Subcutaneous abdominal adipose tissue (tissue), 5 donors: ENCODE measurements at regions not wholly inside any gene's neighbourhood (a gene's known extent, or its start where the extent isn't known, plus 50 kb on each side); places are given as distances from the start of the nearest gene placed in this dataset.
A peak's percentile ranks its signal among the peaks of the same experiment; 100 is the strongest.
"Not testable (repeated sequence)": the region's sequence is repeated elsewhere in the genome, so short reads cannot be mapped to it uniquely, and the experiment has no call there.

Experiments used
- H3K27ac ChIP-seq: one replicate; pipeline ENCODE4 v1.7.0; 2013; ENCODE audit warnings: low read depth, mild to moderate bottlenecking, inconsistent platforms, low read length, moderate library complexity
- H3K27me3 ChIP-seq, 5 donors: one replicate each; pipeline ENCODE4 v1.7.0; 2013; ENCODE audit warnings: low read length in 5 of 5, inconsistent platforms in 1 of 5; ENCODE audit not compliant: control insufficient read depth in 5 of 5, insufficient read depth in 4 of 5
- H3K36me3 ChIP-seq, 5 donors: one replicate each; pipeline ENCODE4 v1.7.0; 2013; ENCODE audit warnings: low read length in 5 of 5; ENCODE audit not compliant: control insufficient read depth in 5 of 5, insufficient read depth in 5 of 5
- H3K4me1 ChIP-seq, 5 donors: one replicate each; pipeline ENCODE4 v1.7.0; 2013; ENCODE audit warnings: low read length in 5 of 5, mild to moderate bottlenecking in 3 of 5, moderate library complexity in 1 of 5; ENCODE audit not compliant: control insufficient read depth in 5 of 5, insufficient read depth in 5 of 5
- H3K4me3 ChIP-seq, 5 donors: one replicate each; pipeline ENCODE4 v1.7.0; 2013; ENCODE audit warnings: low read length in 5 of 5, low read depth in 1 of 5
- H3K9ac ChIP-seq, 5 donors: one replicate each; pipeline ENCODE4 v1.7.0; 2013; ENCODE audit warnings: low read length in 5 of 5, mild to moderate bottlenecking in 4 of 5, moderate library complexity in 3 of 5
- H3K9me3 ChIP-seq, 5 donors: one replicate each; pipeline ENCODE4 v1.7.0; 2013; ENCODE audit warnings: low read length in 5 of 5; ENCODE audit not compliant: control insufficient read depth in 5 of 5
- donor health status: healthy.
- donor health status: healthy.
- donor health status: healthy.
- donor health status: healthy.
- donor health status: healthy.

GRCh38 chr9:6106711-6107339 is 91.4 kb upstream of the RANBP6 start:
- Histone ChIP-seq H3K27ac (no peak overlapping the region), H3K36me3 (no peaks in the 10 kb centered on the region), H3K9ac (peak overlapping the region in 2 of 5 donors; percentile 42 to 56), H3K4me1 (peaks cover 0 to 6% (median 3%) of the 10 kb centered on the region in 5 donors), H3K27me3 (no peaks in the 10 kb centered on the region), H3K9me3 (no peaks in the 10 kb centered on the region), H3K4me3 (no peak overlapping the region)

- no peaks in the 10 kb centered on the region for H3K36me3 ChIP-seq
- H3K4me3 ChIP-seq = no peak overlapping the region
- H3K27me3 ChIP-seq = no peaks in the 10 kb centered on the region
- no peak overlapping the region for H3K9ac ChIP-seq
- no peaks in the 10 kb centered on the region for H3K9me3 ChIP-seq
- H3K4me1 ChIP-seq = peaks cover 0 to 6% (median 3%) of the 10 kb centered on the region in 5 donors
- H3K27ac ChIP-seq = no peak overlapping the region
Measured at GRCh38 chr9:6105738-6106137, 90.3 kb upstream of the RANBP6 start.

- H3K9ac ChIP-seq, H3K27me3 ChIP-seq, H3K4me1 ChIP-seq, H3K27ac ChIP-seq, H3K9me3 ChIP-seq, H3K4me3 ChIP-seq, H3K36me3 ChIP-seq: not testable (repeated sequence)
Measured at GRCh38 chr9:6104406-6104805, 89.0 kb upstream of the RANBP6 start.

GRCh38 chr9:6103911-6104310 is 88.5 kb upstream of the RANBP6 start:
- H3K27ac ChIP-seq, H3K9me3 ChIP-seq, H3K9ac ChIP-seq: not testable (repeated sequence)

GRCh38 chr9:6102336-6102987 is 87.0 kb upstream of the RANBP6 start:
- H3K4me3 ChIP-seq, H3K27me3 ChIP-seq, H3K9me3 ChIP-seq, H3K4me1 ChIP-seq, H3K27ac ChIP-seq, H3K9ac ChIP-seq, H3K36me3 ChIP-seq: not testable (repeated sequence)

More at GRCh38 chr9:6103911-6104310, 88.5 kb upstream of the RANBP6 start:
- not testable (repeated sequence) for H3K27me3 ChIP-seq, H3K36me3 ChIP-seq, H3K4me1 ChIP-seq, H3K4me3 ChIP-seq

- H3K27ac ChIP-seq, H3K36me3 ChIP-seq, H3K4me1 ChIP-seq, H3K27me3 ChIP-seq, H3K4me3 ChIP-seq, H3K9ac ChIP-seq, H3K9me3 ChIP-seq: not testable (repeated sequence)
Measured at GRCh38 chr9:6101725-6102124, 86.3 kb upstream of the RANBP6 start.

GRCh38 chr9:6099346-6099745 is 83.9 kb upstream of the RANBP6 start:
- not testable (repeated sequence) for H3K36me3 ChIP-seq, H3K4me3 ChIP-seq, H3K27me3 ChIP-seq, H3K9me3 ChIP-seq, H3K9ac ChIP-seq, H3K4me1 ChIP-seq, H3K27ac ChIP-seq

GRCh38 chr9:6098431-6098830 is 83.0 kb upstream of the RANBP6 start:
- H3K27me3 ChIP-seq = no peaks in the 10 kb centered on the region
- no peak overlapping the region for H3K4me3 ChIP-seq
- H3K36me3 ChIP-seq = no peaks in the 10 kb centered on the region
- H3K9ac ChIP-seq = no peak overlapping the region
- H3K27ac ChIP-seq = no peak overlapping the region
- no peaks in the 10 kb centered on the region for H3K4me1 ChIP-seq
- H3K9me3 ChIP-seq = no peaks in the 10 kb centered on the region

GRCh38 chr9:6096821-6097220 is 81.4 kb upstream of the RANBP6 start:
- Histone ChIP-seq H3K9me3 (no peaks in the 10 kb centered on the region), H3K36me3 (no peaks in the 10 kb centered on the region), H3K27me3 (no peaks in the 10 kb centered on the region), H3K4me1 (no peaks in the 10 kb centered on the region), H3K4me3 (no peak overlapping the region), H3K9ac (no peak overlapping the region), H3K27ac (no peak overlapping the region)

GRCh38 chr9:6090277-6091210 is 75.1 kb upstream of the RANBP6 start:
- H3K4me1 ChIP-seq = no peaks in the 10 kb centered on the region
- no peak overlapping the region for H3K4me3 ChIP-seq
- H3K36me3 ChIP-seq = no peaks in the 10 kb centered on the region
- no peak overlapping the region for H3K27ac ChIP-seq
- H3K9ac ChIP-seq = no peak overlapping the region
- no peaks in the 10 kb centered on the region for H3K9me3 ChIP-seq
- H3K27me3 ChIP-seq = no peaks in the 10 kb centered on the region
